Nephron (organoid): ENCODE measurements at regions not wholly inside any gene's neighbourhood (a gene's known extent, or its start where the extent isn't known, plus 50 kb on each side); places are given as distances from the start of the nearest gene placed in this dataset.

Experiments used
- H3K27ac Mint-ChIP-seq, 3 experiments: 2 replicates each; pipeline ENCODE4 v1.8.0; 2020; ENCODE audit warnings: mixed read lengths in 3 of 3, mild to moderate bottlenecking in 2 of 3, moderate library complexity in 1 of 3
- H3K27me3 Mint-ChIP-seq: 2 replicates; pipeline ENCODE4 v1.8.0; 2021; ENCODE audit warnings: low read depth, mild to moderate bottlenecking, moderate library complexity, mixed read lengths
- H3K36me3 Mint-ChIP-seq: 2 replicates; pipeline ENCODE4 v1.8.0; 2020; ENCODE audit warnings: low read depth, mixed read lengths
- H3K4me1 Mint-ChIP-seq: 2 replicates; pipeline ENCODE4 v1.8.0; 2020; ENCODE audit warnings: mixed read lengths
- H3K4me3 Mint-ChIP-seq, 3 experiments: 2 replicates each; pipeline ENCODE4 v1.8.0; 2020; ENCODE audit warnings: mild to moderate bottlenecking in 3 of 3, mixed read lengths in 3 of 3, moderate library complexity in 2 of 3
- H3K9me3 Mint-ChIP-seq: 2 replicates; pipeline ENCODE4 v1.8.0; 2020; ENCODE audit warnings: mixed read lengths
- TF ChIP-seq, protein P1 (sequence below), 3 experiments: fragments of 200-600 bp; sonication (generic); IDR thresholded peaks; one replicate each; pipeline ENCODE4 v1.5.0; 2021; ENCODE audit warnings: antibody characterized with exemption in 3 of 3; ENCODE audit not compliant: unreplicated experiment in 3 of 3

DNA sequence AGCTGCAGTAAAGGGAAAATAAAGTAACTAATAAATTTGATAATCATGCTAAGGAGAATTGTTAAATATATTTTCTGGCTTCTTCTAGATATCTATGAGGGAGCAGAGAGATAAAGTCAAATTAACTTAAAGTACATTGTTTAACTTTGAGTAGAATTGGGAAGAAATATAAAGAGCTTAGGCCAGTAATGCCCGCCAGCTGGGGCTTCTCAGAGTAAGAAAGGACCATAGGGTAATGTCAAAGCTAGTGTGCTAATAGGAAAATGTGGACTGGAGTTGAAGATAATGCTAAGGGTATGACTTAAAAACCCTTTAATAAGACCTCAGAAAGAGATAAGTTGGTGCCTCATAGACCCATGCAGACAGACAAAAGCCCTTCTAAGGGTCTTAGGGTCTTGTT lies 411.6 kb upstream of the ANO3 start:
- H3K36me3 Mint-ChIP-seq: peaks cover 5% of the 10 kb centered on the region
- no peak overlapping the region for H3K4me3 Mint-ChIP-seq
- peak overlapping the region in 2 of 3 experiments; percentile 54 to 58 for H3K27ac Mint-ChIP-seq
- no peaks in the 10 kb centered on the region for H3K27me3 Mint-ChIP-seq
- peaks cover 30% of the 10 kb centered on the region for H3K9me3 Mint-ChIP-seq
- TF ChIP-seq, protein P1, sequence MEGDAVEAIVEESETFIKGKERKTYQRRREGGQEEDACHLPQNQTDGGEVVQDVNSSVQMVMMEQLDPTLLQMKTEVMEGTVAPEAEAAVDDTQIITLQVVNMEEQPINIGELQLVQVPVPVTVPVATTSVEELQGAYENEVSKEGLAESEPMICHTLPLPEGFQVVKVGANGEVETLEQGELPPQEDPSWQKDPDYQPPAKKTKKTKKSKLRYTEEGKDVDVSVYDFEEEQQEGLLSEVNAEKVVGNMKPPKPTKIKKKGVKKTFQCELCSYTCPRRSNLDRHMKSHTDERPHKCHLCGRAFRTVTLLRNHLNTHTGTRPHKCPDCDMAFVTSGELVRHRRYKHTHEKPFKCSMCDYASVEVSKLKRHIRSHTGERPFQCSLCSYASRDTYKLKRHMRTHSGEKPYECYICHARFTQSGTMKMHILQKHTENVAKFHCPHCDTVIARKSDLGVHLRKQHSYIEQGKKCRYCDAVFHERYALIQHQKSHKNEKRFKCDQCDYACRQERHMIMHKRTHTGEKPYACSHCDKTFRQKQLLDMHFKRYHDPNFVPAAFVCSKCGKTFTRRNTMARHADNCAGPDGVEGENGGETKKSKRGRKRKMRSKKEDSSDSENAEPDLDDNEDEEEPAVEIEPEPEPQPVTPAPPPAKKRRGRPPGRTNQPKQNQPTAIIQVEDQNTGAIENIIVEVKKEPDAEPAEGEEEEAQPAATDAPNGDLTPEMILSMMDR (IDR thresholded peaks at IDR 0.05; ENCODE audit: unreplicated experiment in 3 of 3): no peak
- no peaks in the 10 kb centered on the region for H3K4me1 Mint-ChIP-seq

DNA sequence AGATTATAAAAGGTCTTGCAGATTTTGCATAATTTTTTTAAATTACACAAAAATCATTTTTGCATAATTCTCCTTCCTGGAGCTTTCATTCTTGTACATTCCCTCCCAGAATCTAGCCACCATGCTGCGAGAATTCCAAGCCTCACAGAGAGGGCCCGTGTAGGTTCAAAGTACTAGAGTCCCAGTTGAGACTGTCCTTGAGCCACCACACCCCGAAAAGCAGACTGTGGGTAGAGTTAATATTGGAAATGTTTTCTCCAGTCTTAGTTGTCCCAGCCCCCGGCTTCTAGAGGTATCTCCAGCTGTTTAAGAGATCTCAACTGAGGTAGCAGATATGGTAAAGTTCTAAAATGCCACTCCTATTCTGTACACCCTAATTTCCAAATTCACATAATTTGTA lies 407.3 kb upstream of the ANO3 start:
- H3K27ac Mint-ChIP-seq: no peak overlapping the region
- H3K4me3 Mint-ChIP-seq: no peak overlapping the region
- H3K36me3 Mint-ChIP-seq: peaks cover 5% of the 10 kb centered on the region
- TF ChIP-seq, protein P1 (IDR thresholded peaks at IDR 0.05; ENCODE audit: unreplicated experiment in 3 of 3): no peak
- H3K27me3 Mint-ChIP-seq: no peaks in the 10 kb centered on the region
- H3K9me3 Mint-ChIP-seq: peaks cover 30% of the 10 kb centered on the region
- peaks cover 9% of the 10 kb centered on the region for H3K4me1 Mint-ChIP-seq

DNA sequence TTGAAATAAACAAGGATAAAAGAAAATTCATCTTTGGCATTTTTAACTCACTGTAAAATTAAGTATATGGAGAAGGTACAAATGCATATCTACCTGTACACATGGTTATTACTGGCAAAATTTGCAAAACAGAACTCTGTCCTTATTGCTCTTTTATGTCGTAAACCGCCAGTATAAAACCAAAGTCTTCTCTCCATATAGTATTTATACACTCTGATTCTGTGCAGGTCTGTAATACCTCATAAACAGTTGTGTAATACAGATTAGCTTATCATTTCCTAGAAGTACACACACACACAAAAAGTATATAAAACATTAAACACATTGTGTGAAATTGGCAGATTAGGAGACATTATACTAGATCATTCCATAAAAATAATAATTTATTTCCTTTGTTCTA lies 406.6 kb upstream of the ANO3 start:
- Mint-ChIP-seq H3K9me3 (peaks cover 27% of the 10 kb centered on the region), H3K4me3 (no peak overlapping the region), H3K27me3 (no peaks in the 10 kb centered on the region), H3K36me3 (peaks cover 5% of the 10 kb centered on the region), H3K27ac (no peak overlapping the region), H3K4me1 (peaks cover 9% of the 10 kb centered on the region)
- TF ChIP-seq, protein P1 (IDR thresholded peaks at IDR 0.05; ENCODE audit: unreplicated experiment in 3 of 3): no peak

- Mint-ChIP-seq H3K4me3 (no peak overlapping the region), H3K27me3 (no peaks in the 10 kb centered on the region), H3K4me1 (peaks cover 9% of the 10 kb centered on the region), H3K36me3 (peaks cover 2% of the 10 kb centered on the region), H3K27ac (peak overlapping the region; percentile 52 to 59 (median 57)), H3K9me3 (peaks cover 15% of the 10 kb centered on the region)
- TF ChIP-seq, protein P1 (IDR thresholded peaks at IDR 0.05; ENCODE audit: unreplicated experiment in 3 of 3): no peak
Observed at GRCh38 chr11:25927411-25927953, 404.4 kb upstream of the ANO3 start.

DNA sequence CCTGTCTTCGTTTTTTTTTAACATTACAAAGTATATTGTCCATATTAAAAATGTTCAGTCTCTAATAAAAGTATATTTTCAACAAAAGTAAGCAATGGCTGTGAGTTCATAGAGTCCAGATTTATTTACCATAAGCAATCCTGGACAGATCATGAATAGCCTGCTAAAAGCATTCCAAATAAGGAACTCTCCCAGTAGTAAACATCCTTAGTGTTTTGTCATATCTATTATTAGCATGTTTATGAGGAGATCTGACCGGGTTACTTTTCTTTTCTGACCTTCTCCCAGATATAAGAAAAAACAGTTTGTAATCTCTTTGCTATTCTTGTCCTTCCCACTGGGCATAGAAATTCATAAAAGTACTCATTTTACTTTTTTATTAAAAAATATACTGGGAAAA lies 403.9 kb upstream of the ANO3 start:
- TF ChIP-seq, protein P1 (IDR thresholded peaks at IDR 0.05; ENCODE audit: unreplicated experiment in 3 of 3): no peak
- H3K36me3 Mint-ChIP-seq: no peaks in the 10 kb centered on the region
- no peaks in the 10 kb centered on the region for H3K27me3 Mint-ChIP-seq
- peaks cover 12% of the 10 kb centered on the region for H3K9me3 Mint-ChIP-seq
- H3K27ac Mint-ChIP-seq: peak overlapping the region in 1 of 3 experiments; percentile 57
- no peak overlapping the region for H3K4me3 Mint-ChIP-seq
- H3K4me1 Mint-ChIP-seq: peaks cover 9% of the 10 kb centered on the region

GRCh38 chr11:25938952-25939351 lies 393.0 kb upstream of the ANO3 start:
- no peaks in the 10 kb centered on the region for H3K27me3 Mint-ChIP-seq
- no peak overlapping the region for H3K27ac Mint-ChIP-seq
- TF ChIP-seq, protein P1 (IDR thresholded peaks at IDR 0.05; ENCODE audit: unreplicated experiment in 3 of 3): no peak
- peaks cover 18% of the 10 kb centered on the region for H3K4me1 Mint-ChIP-seq
- peaks cover 6% of the 10 kb centered on the region for H3K9me3 Mint-ChIP-seq
- no peak overlapping the region for H3K4me3 Mint-ChIP-seq
- H3K36me3 Mint-ChIP-seq: no peaks in the 10 kb centered on the region
